Mesothelial cell of epicardium (in vitro differentiated cells): ENCODE measurements at regions not wholly inside any gene's neighbourhood (a gene's known extent, or its start where the extent isn't known, plus 50 kb on each side); places are given as distances from the start of the nearest gene placed in this dataset.

Experiments used
- DNase-seq, 2 experiments: peaks; one replicate each; pipeline ENCODE4 v3.0.0; 2021; ENCODE audit warnings: low spot score in 2 of 2; ENCODE audit not compliant: unreplicated experiment in 2 of 2
- H3K27ac Mint-ChIP-seq: 2 replicates; pipeline ENCODE4 v1.8.0; 2021; ENCODE audit warnings: mixed read lengths
- H3K27me3 Mint-ChIP-seq: 2 replicates; pipeline ENCODE4 v1.8.0; 2021; ENCODE audit warnings: low read depth, mixed read lengths
- H3K36me3 Mint-ChIP-seq: 2 replicates; pipeline ENCODE4 v1.8.0; 2021; ENCODE audit warnings: mixed read lengths
- H3K4me1 Mint-ChIP-seq: 2 replicates; pipeline ENCODE4 v1.8.0; 2021; ENCODE audit warnings: mixed read lengths
- H3K4me3 Mint-ChIP-seq: 2 replicates; pipeline ENCODE4 v1.8.0; 2021; ENCODE audit warnings: mild to moderate bottlenecking, moderate library complexity, mixed read lengths
- H3K9me3 Mint-ChIP-seq: 2 replicates; pipeline ENCODE4 v1.8.0; 2021; ENCODE audit warnings: mixed read lengths
- CTCF ChIP-seq: fragments of 200-600 bp; sonication (generic); IDR thresholded peaks from one replicate; pipeline ENCODE4 v1.5.0; 2021; ENCODE audit warnings: antibody characterized with exemption; ENCODE audit not compliant: unreplicated experiment

GRCh38 chr6:129967427-129967826, 51.0 kb upstream of the L3MBTL3 start:
- peaks cover 12% of the 10 kb centered on the region for H3K9me3 Mint-ChIP-seq
- peaks cover 15% of the 10 kb centered on the region for H3K4me1 Mint-ChIP-seq
- no peaks in the 10 kb centered on the region for H3K36me3 Mint-ChIP-seq
- no peak overlapping the region for H3K4me3 Mint-ChIP-seq
- no peaks in the 10 kb centered on the region for H3K27me3 Mint-ChIP-seq
- TF ChIP-seq CTCF, result no peak
- no peak for DNase-seq
- peak overlapping the region; percentile 83 for H3K27ac Mint-ChIP-seq

GRCh38 chr6:129966125-129966524, 52.3 kb upstream of the L3MBTL3 start:
- Mint-ChIP-seq H3K27me3 (no peaks in the 10 kb centered on the region), H3K27ac (no peak overlapping the region), H3K4me1 (peaks cover 15% of the 10 kb centered on the region), H3K9me3 (peaks cover 12% of the 10 kb centered on the region), H3K4me3 (no peak overlapping the region), H3K36me3 (no peaks in the 10 kb centered on the region)
- no peak for TF ChIP-seq CTCF
- DNase-seq, result no peak

GRCh38 chr6:129965096-129965495, 53.3 kb upstream of the L3MBTL3 start:
- no peak for DNase-seq
- no peak for TF ChIP-seq CTCF
- Mint-ChIP-seq H3K4me1 (peaks cover 15% of the 10 kb centered on the region), H3K9me3 (peaks cover 12% of the 10 kb centered on the region), H3K27me3 (no peaks in the 10 kb centered on the region), H3K4me3 (no peak overlapping the region), H3K36me3 (no peaks in the 10 kb centered on the region), H3K27ac (no peak overlapping the region)

GRCh38 chr6:129959358-129959930, 58.9 kb upstream of the L3MBTL3 start:
- no peak for TF ChIP-seq CTCF
- H3K36me3 Mint-ChIP-seq, result no peaks in the 10 kb centered on the region
- no peak overlapping the region for H3K27ac Mint-ChIP-seq
- peaks cover 6% of the 10 kb centered on the region for H3K9me3 Mint-ChIP-seq
- no peak for DNase-seq
- H3K4me3 Mint-ChIP-seq, result no peak overlapping the region
- H3K27me3 Mint-ChIP-seq, result no peaks in the 10 kb centered on the region
- H3K4me1 Mint-ChIP-seq, result peaks cover 9% of the 10 kb centered on the region

GRCh38 chr6:129957941-129958898, 60.2 kb upstream of the L3MBTL3 start:
- H3K27ac Mint-ChIP-seq, result no peak overlapping the region
- no peaks in the 10 kb centered on the region for H3K9me3 Mint-ChIP-seq
- no peak overlapping the region for H3K4me3 Mint-ChIP-seq
- TF ChIP-seq CTCF, result no peak
- H3K36me3 Mint-ChIP-seq, result no peaks in the 10 kb centered on the region
- no peaks in the 10 kb centered on the region for H3K27me3 Mint-ChIP-seq
- no peak for DNase-seq
- peaks cover 9% of the 10 kb centered on the region for H3K4me1 Mint-ChIP-seq
